Liver (tissue), 8 donors: ENCODE measurements at regions not wholly inside any gene's neighbourhood (a gene's known extent, or its start where the extent isn't known, plus 50 kb on each side); places are given as distances from the start of the nearest gene placed in this dataset.

Experiments used
- DNase-seq: peaks from one replicate; pipeline ENCODE4 v3.0.0-alpha.2; 2017; ENCODE audit warnings: low spot score
- H3K27ac ChIP-seq, 2 donors: one replicate each; pipeline ENCODE4 v1.7.0; 2013; ENCODE audit warnings: inconsistent platforms in 2 of 2, low read length in 2 of 2, control low read depth in 1 of 2, low read depth in 1 of 2, mild to moderate bottlenecking in 1 of 2
- H3K27me3 ChIP-seq, 4 donors: one replicate each; pipeline versions ENCODE4 v1.6.1 to v1.7.0; 2013; ENCODE audit warnings: low read length in 3 of 4, inconsistent platforms in 1 of 4, mild to moderate bottlenecking in 1 of 4, moderate library complexity in 1 of 4; ENCODE audit not compliant: control insufficient read depth in 4 of 4, insufficient read depth in 4 of 4
- H3K36me3 ChIP-seq, 4 donors: one replicate each; pipeline versions ENCODE4 v1.6.1 to v1.7.0; 2013; ENCODE audit warnings: low read length in 3 of 4, mild to moderate bottlenecking in 3 of 4, low read depth in 1 of 4, moderate library complexity in 1 of 4; ENCODE audit not compliant: control insufficient read depth in 4 of 4, insufficient read depth in 3 of 4
- H3K4me1 ChIP-seq, 4 donors: one replicate each; pipeline versions ENCODE4 v1.6.1 to v1.7.0; 2013; ENCODE audit warnings: low read length in 3 of 4, mild to moderate bottlenecking in 3 of 4, moderate library complexity in 1 of 4; ENCODE audit not compliant: control insufficient read depth in 4 of 4, insufficient read depth in 4 of 4
- H3K4me3 ChIP-seq, 3 donors: one replicate each; pipeline versions ENCODE4 v1.6.1 to v1.7.0; 2013; ENCODE audit warnings: low read length in 3 of 3, control low read depth in 1 of 3, low read depth in 1 of 3, mild to moderate bottlenecking in 1 of 3
- H3K9ac ChIP-seq, 2 donors: one replicate each; pipeline ENCODE4 v1.7.0; 2013; ENCODE audit warnings: low read length in 2 of 2, mild to moderate bottlenecking in 2 of 2, moderate library complexity in 2 of 2, control low read depth in 1 of 2, low read depth in 1 of 2
- H3K9me3 ChIP-seq, 4 donors: one replicate each; pipeline versions ENCODE4 v1.6.1 to v1.7.0; 2013; ENCODE audit warnings: low read length in 3 of 4; ENCODE audit not compliant: control insufficient read depth in 4 of 4
- EGR1 ChIP-seq, 2 donors: IDR thresholded peaks; 2 replicates each; pipeline ENCODE4 v1.6.1; 2016 to 2018; ENCODE audit warnings: antibody characterized with exemption in 2 of 2, low read depth in 2 of 2
- FOXA1 ChIP-seq: IDR thresholded peaks from 2 replicates; pipeline ENCODE4 v1.6.1; 2016; ENCODE audit warnings: antibody characterized with exemption
- FOXA2 ChIP-seq: IDR thresholded peaks from 2 replicates; pipeline ENCODE4 v1.6.1; 2016; ENCODE audit warnings: antibody characterized with exemption
- GABPA ChIP-seq, 2 donors: IDR thresholded peaks in 1 of 2; conservative IDR thresholded peaks in 1 of 2; 2 replicates each; pipeline ENCODE4 v1.6.1; 2016; ENCODE audit warnings: antibody characterized with exemption in 2 of 2, mild to moderate bottlenecking in 1 of 2, moderate library complexity in 1 of 2
- HNF4A ChIP-seq, 2 donors: conservative IDR thresholded peaks; 2 replicates each; pipeline ENCODE4 v1.6.1; 2016; ENCODE audit warnings: antibody characterized with exemption in 2 of 2, mild to moderate bottlenecking in 2 of 2
- HNF4G ChIP-seq: IDR thresholded peaks from 2 replicates; pipeline ENCODE4 v1.6.1; 2016; ENCODE audit warnings: antibody characterized with exemption
- JUND ChIP-seq, 2 donors: IDR thresholded peaks; 2 replicates each; pipeline ENCODE4 v1.6.1; 2016; ENCODE audit warnings: antibody characterized with exemption in 2 of 2
- NR2F2 ChIP-seq: IDR thresholded peaks from 2 replicates; pipeline ENCODE4 v1.6.1; 2016; ENCODE audit warnings: antibody characterized with exemption
- RAD21 ChIP-seq, 2 donors: IDR thresholded peaks; 2 replicates each; pipeline ENCODE4 v1.6.1; 2016; ENCODE audit warnings: antibody characterized with exemption in 2 of 2, mild to moderate bottlenecking in 2 of 2
- REST ChIP-seq: IDR thresholded peaks from 2 replicates; pipeline ENCODE4 v1.6.1; 2016; ENCODE audit warnings: antibody characterized with exemption, mild to moderate bottlenecking
- RXRA ChIP-seq, 2 donors: IDR thresholded peaks; 2 replicates each; pipeline ENCODE4 v1.6.1; 2017 to 2018; ENCODE audit warnings: antibody characterized with exemption in 2 of 2, mild to moderate bottlenecking in 1 of 2
- SP1 ChIP-seq: IDR thresholded peaks from 2 replicates; pipeline ENCODE4 v1.6.1; 2018; ENCODE audit warnings: antibody characterized with exemption, mild to moderate bottlenecking
- TAF1 ChIP-seq: conservative IDR thresholded peaks from 2 replicates; pipeline ENCODE4 v1.6.1; 2016; ENCODE audit warnings: antibody characterized with exemption, mild to moderate bottlenecking
- YY1 ChIP-seq: IDR thresholded peaks from 2 replicates; pipeline ENCODE4 v1.6.1; 2016; ENCODE audit warnings: antibody characterized with exemption, mild to moderate bottlenecking
- ZBTB33 ChIP-seq: IDR thresholded peaks from 2 replicates; pipeline ENCODE4 v1.6.1; 2016; ENCODE audit warnings: antibody characterized with exemption
- WGBS: extraction: QIAGEN DNeasy Blood & Tissue Kit; methylation state at CpG from one replicate; pipeline ENCODE4 v1.1.7; 2013; 5-methylcytosine and 5-hydroxymethylcytosine counted together
- TF ChIP-seq, protein P1 (sequence below): IDR thresholded peaks from 2 replicates; pipeline ENCODE4 v1.6.1; 2016; ENCODE audit warnings: antibody characterized with exemption
- TF ChIP-seq, protein P2 (sequence below): fragments of 150-350 bp; IDR thresholded peaks from 2 replicates; pipeline ENCODE4 v1.5.1; 2017; ENCODE audit warnings: improper control_type of control experiment, low read depth, low read length; ENCODE audit not compliant: missing input control
- TF ChIP-seq, protein P3 (sequence below): IDR thresholded peaks from 2 replicates; pipeline ENCODE4 v1.6.1; 2016; ENCODE audit warnings: antibody characterized with exemption
- donor health status: healthy.
- donor health status: healthy.
- donor health status: healthy.
- donor health status: healthy.
- donor health status: healthy.

GRCh38 chr4:66284991-66285451 is 614.7 kb upstream of the EPHA5 start:
- no peaks in the 10 kb centered on the region for H3K4me1 ChIP-seq
- H3K9me3 ChIP-seq, result no peaks in the 10 kb centered on the region
- no peaks in the 10 kb centered on the region for H3K27me3 ChIP-seq
- no peak for TF ChIP-seq RXRA (IDR thresholded peaks at IDR 0.05)
- TF ChIP-seq, protein P1, sequence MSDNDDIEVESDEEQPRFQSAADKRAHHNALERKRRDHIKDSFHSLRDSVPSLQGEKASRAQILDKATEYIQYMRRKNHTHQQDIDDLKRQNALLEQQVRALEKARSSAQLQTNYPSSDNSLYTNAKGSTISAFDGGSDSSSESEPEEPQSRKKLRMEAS, result no peak
- TF ChIP-seq HNF4A (conservative IDR thresholded peaks at IDR 0.05), result no peak
- no peak for TF ChIP-seq FOXA1
- no peak for TF ChIP-seq HNF4G
- TF ChIP-seq ZBTB33, result no peak
- no peak for TF ChIP-seq FOXA2
- H3K27ac ChIP-seq, result no peak overlapping the region
- no peak overlapping the region for H3K4me3 ChIP-seq
- H3K36me3 ChIP-seq, result no peaks in the 10 kb centered on the region
- WGBS, result 86% methylated on average over 15 of the region's 15 CpGs
- DNase-seq, result no peak
- H3K9ac ChIP-seq, result no peak overlapping the region

GRCh38 chr4:66279084-66279483 is 608.8 kb upstream of the EPHA5 start:
- 84% methylated on average over 1 of the region's 1 CpG for WGBS
- Histone ChIP-seq H3K4me3 (no peak overlapping the region), H3K27me3 (no peaks in the 10 kb centered on the region), H3K36me3 (no peaks in the 10 kb centered on the region), H3K9ac (no peak overlapping the region), H3K9me3 (no peaks in the 10 kb centered on the region), H3K4me1 (no peaks in the 10 kb centered on the region), H3K27ac (no peak overlapping the region)
- TF ChIP-seq REST, result no peak
- no peak for TF ChIP-seq YY1
- no peak for TF ChIP-seq JUND (IDR thresholded peaks at IDR 0.05)
- no peak for TF ChIP-seq SP1
- TF ChIP-seq NR2F2, result no peak
- TF ChIP-seq RXRA (IDR thresholded peaks at IDR 0.05), result no peak
- TF ChIP-seq TAF1, result no peak
- no peak for TF ChIP-seq FOXA1
- no peak for TF ChIP-seq RAD21 (IDR thresholded peaks at IDR 0.05)
- TF ChIP-seq, protein P2, sequence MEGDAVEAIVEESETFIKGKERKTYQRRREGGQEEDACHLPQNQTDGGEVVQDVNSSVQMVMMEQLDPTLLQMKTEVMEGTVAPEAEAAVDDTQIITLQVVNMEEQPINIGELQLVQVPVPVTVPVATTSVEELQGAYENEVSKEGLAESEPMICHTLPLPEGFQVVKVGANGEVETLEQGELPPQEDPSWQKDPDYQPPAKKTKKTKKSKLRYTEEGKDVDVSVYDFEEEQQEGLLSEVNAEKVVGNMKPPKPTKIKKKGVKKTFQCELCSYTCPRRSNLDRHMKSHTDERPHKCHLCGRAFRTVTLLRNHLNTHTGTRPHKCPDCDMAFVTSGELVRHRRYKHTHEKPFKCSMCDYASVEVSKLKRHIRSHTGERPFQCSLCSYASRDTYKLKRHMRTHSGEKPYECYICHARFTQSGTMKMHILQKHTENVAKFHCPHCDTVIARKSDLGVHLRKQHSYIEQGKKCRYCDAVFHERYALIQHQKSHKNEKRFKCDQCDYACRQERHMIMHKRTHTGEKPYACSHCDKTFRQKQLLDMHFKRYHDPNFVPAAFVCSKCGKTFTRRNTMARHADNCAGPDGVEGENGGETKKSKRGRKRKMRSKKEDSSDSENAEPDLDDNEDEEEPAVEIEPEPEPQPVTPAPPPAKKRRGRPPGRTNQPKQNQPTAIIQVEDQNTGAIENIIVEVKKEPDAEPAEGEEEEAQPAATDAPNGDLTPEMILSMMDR, result no peak
- no peak for TF ChIP-seq EGR1 (IDR thresholded peaks at IDR 0.05; ENCODE audit: low read depth in 2 of 2)
- TF ChIP-seq, protein P3, sequence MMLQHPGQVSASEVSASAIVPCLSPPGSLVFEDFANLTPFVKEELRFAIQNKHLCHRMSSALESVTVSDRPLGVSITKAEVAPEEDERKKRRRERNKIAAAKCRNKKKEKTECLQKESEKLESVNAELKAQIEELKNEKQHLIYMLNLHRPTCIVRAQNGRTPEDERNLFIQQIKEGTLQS, result no peak
- TF ChIP-seq GABPA (IDR thresholded peaks at IDR 0.05 in 1 of 2, conservative IDR thresholded peaks at IDR 0.05 in 1 of 2), result no peak
- TF ChIP-seq HNF4A (conservative IDR thresholded peaks at IDR 0.05), result no peak
- TF ChIP-seq, protein P1, result no peak
- TF ChIP-seq ZBTB33, result no peak
- TF ChIP-seq FOXA2, result no peak
- no peak for TF ChIP-seq HNF4G
- DNase-seq, result no peak
